Left cardiac atrium (tissue), 4 donors: ENCODE measurements at regions not wholly inside any gene's neighbourhood (a gene's known extent, or its start where the extent isn't known, plus 50 kb on each side); places are given as distances from the start of the nearest gene placed in this dataset.
"Not testable (repeated sequence)": the region's sequence is repeated elsewhere in the genome, so short reads cannot be mapped to it uniquely, and the experiment has no call there.

Experiments used
- ATAC-seq, 2 donors: fragments of 200-7000 bp; cut with Tn5 transposase; one replicate each; pipeline ENCODE4 v1.9.1; 2020; ENCODE audit warnings: mild to moderate bottlenecking in 2 of 2, moderate library complexity in 2 of 2
- DNase-seq: peaks from one replicate; pipeline ENCODE4 v3.0.0-alpha.2; 2020
- intact Hi-C, 2 donors: fragments of 100-400 bp; cut with DNase I; formaldehyde crosslinking; loops; one replicate each; pipeline versions ENCODE4 v1.14.1 to v1.15.1; 2022 to 2023
- donor health status: DM: no; HTN: yes; CAD: no.
- donor health status: DM: no; HTN: yes; CAD: no; lungs with severe emphysema.
- donor health status: DM: yes; HTN: yes; CAD: no.
- donor health status: Dilated cardiomyopathy.

GRCh38 chr18:57895182-57895581, 92.1 kb upstream of the ATP8B1 start:
- intact Hi-C loops: no loop called here
- ATAC-seq (no peak), DNase-seq (peak; percentile 35)

DNA sequence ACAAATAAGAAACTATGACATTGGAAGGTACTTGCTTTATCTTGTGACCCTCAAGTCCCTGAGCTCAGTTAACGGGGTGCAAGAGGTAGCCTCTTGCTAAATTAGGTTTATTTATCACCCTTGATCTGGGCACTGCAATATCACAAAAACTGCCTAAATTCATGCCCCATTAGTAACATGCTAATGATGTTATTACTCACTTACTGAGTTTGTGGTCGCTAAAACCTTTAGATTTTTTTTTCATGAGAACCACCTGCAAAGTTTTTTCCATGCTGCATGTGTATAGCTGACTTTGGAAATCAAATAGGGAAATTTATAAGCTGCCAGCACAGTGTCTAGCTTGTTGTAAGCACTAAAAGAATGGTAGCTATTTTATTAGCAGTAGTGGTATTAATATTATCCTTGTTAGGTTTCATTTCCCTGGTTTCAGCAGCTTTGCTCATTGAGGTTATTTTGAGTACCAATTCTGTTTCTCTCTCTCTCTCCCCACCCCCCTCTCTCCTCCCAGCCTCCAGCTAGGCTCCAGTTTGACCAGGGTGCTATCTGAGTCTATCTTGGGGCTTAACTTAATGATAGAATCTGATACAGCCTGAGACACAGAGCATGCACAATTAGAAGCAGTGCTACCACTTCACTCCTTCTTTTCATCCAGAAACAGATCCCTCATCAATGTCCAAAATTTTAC, 88.7 kb upstream of the ATP8B1 start:
- no peak for DNase-seq
- intact Hi-C loops: no loop called here
- ATAC-seq: no peak

DNA sequence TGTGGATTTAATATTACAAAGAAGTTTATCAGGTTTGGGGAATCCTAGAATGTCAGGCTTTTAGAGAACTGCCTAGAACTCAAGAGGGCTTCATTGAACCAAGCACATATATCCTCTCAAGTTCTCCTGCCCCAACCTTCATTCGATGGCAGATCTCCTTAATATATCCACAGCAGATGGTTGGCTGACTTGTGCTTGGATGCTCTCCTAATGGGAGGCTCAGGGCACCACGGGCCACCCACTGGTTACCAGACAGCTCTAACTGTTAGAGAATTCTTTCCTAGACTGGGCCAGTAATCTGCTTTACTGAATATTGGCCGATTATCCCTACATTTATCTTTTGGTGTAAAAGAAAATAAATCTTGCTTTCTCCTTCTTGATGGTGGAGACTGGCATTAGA, 87.2 kb upstream of the ATP8B1 start:
- ATAC-seq (no peak), DNase-seq (no peak)
- intact Hi-C loops: no loop called here

DNA sequence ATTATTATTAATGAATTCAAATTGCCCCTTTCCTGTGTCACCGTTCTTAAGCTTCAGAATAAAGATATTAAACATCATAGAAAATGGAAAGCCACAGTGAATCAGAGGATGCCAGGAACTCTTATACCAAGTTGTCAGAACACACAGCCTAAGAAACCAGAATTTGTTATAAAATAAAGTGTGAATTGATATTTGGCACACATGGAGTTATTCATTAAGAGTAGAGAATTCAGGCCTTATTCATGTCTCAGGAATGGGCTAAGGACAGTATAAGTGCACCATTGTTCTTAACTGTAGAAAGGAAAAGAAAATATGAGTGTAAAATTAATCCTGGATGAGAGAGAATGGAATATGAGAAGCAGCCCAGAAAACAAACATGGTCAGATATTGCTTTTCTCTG, 86.7 kb upstream of the ATP8B1 start:
- intact Hi-C loops: loop anchor here (10.0 kb wide), 2 partner anchors 145 to 235 kb away; no protein-coding TSS in a partner anchor
- DNase-seq (no peak), ATAC-seq (no peak)

GRCh38 chr18:57887543-57888383, 84.6 kb upstream of the ATP8B1 start:
- intact Hi-C loops: loop anchor here (10.0 kb wide), 2 partner anchors 147 to 237 kb away; no protein-coding TSS in a partner anchor
- ATAC-seq (no peak), DNase-seq (no peak)

- intact Hi-C loops: loop anchor here (10.0 kb wide), 2 partner anchors 149 to 239 kb away; no protein-coding TSS in a partner anchor
- ATAC-seq (no peak), DNase-seq (no peak)
These were observed 82.8 kb upstream of the ATP8B1 start for GRCh38 chr18:57885931-57886330.

DNA sequence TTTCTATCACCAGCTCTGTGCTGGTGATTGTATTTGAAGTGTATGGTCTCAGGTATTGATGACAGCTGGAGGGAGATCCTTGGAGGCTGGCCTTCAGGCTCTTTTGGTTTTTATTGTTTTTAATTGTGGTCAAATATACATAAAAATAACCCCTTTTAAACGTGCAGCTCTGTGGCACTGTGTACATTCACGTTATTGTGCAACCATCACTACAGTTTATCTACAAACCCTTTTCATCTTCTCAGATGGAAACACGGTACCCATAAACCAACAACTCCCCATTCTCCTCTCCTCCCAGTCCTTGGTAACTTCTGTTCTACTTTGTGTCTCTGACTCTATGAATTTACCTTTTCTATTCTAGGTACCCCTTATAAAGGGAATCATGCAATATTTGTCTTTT, 79.3 kb upstream of the ATP8B1 start:
- intact Hi-C loops: loop anchor here (5.0 to 10.0 kb wide), 4 partner anchors 152 to 255 kb away; no protein-coding TSS in a partner anchor
- DNase-seq (no peak), ATAC-seq (no peak)

GRCh38 chr18:57881818-57882413, 78.8 kb upstream of the ATP8B1 start:
- DNase-seq (peak; percentile 62), ATAC-seq (peak; percentile 87 to 93)
- intact Hi-C loops: loop anchor here (5.0 to 10.0 kb wide), 4 partner anchors 153 to 255 kb away; no protein-coding TSS in a partner anchor

DNA sequence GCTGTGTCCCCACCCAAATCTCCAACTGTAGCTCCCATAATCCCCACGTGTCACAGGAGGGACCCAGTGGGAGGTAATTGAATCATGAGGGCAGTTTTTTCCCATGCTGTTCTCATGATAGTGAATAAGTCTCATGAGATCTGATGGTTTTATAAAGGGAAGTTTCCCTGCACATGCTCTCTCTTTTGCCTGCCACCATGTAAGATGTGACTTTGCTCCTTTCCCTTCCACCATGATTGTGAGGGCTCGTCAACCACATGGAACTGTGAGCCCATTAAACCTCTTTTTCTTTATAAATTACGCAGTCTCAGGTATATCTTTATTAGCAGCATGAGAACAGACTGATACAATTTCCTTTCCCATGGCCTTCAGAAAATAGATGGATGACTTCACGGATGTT, 76.8 kb upstream of the ATP8B1 start:
- not testable (repeated sequence) for DNase-seq, ATAC-seq
- intact Hi-C loops: loop anchor here (5.0 to 10.0 kb wide), 4 partner anchors 155 to 257 kb away; no protein-coding TSS in a partner anchor

- ATAC-seq (no peak), DNase-seq (no peak)
- intact Hi-C loops: loop anchor here in 1 of 2 donors (10.0 kb wide), 1 partner anchor 224 kb away; no protein-coding TSS in a partner anchor
These were observed 66.1 kb upstream of the ATP8B1 start for GRCh38 chr18:57869221-57869620.

GRCh38 chr18:57866355-57866754, 63.2 kb upstream of the ATP8B1 start:
- no peak for DNase-seq
- intact Hi-C loops: loop anchor here in 1 of 2 donors (10.0 kb wide), 1 partner anchor 222 kb away; no protein-coding TSS in a partner anchor

DNA sequence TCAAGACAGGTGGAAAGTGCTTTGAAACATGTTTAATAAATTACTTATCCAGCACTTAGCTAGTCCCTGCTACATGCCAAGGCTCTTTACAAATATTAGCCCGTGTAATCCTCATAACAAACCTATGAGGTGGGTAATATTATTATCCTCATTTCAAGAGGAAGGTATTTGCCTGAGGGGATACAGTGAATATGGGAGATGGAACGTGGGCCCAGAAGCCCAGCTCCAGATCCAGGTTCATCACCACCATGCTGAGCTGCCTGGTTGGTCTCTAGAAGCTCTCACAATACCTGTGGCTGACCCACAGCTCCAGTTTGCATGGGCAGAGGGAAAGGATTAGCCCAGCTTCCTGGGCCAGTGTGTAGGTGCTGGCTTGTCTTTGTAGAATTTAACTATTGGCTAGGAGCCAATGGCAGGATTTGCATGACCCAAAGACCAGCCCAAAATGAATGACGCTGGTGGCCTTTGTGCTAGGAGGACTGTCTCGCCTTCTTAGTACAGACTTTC, 61.6 kb upstream of the ATP8B1 start:
- ATAC-seq (no peak), DNase-seq (no peak)
- intact Hi-C loops: loop anchor here in 1 of 2 donors (10.0 kb wide), 1 partner anchor 220 kb away; no protein-coding TSS in a partner anchor

More at GRCh38 chr18:57866355-57866754, 63.2 kb upstream of the ATP8B1 start:
- no peak for ATAC-seq

- DNase-seq: no peak
- intact Hi-C loops: loop anchor here in 1 of 2 donors (10.0 kb wide), 1 partner anchor 219 kb away; no protein-coding TSS in a partner anchor
- no peak for ATAC-seq
These were observed 60.6 kb upstream of the ATP8B1 start for GRCh38 chr18:57863706-57864105.

GRCh38 chr18:57859314-57859713, 56.2 kb upstream of the ATP8B1 start:
- intact Hi-C loops: no loop called here
- peak in 1 of 2 donors; percentile 37 for ATAC-seq
- no peak for DNase-seq

DNA sequence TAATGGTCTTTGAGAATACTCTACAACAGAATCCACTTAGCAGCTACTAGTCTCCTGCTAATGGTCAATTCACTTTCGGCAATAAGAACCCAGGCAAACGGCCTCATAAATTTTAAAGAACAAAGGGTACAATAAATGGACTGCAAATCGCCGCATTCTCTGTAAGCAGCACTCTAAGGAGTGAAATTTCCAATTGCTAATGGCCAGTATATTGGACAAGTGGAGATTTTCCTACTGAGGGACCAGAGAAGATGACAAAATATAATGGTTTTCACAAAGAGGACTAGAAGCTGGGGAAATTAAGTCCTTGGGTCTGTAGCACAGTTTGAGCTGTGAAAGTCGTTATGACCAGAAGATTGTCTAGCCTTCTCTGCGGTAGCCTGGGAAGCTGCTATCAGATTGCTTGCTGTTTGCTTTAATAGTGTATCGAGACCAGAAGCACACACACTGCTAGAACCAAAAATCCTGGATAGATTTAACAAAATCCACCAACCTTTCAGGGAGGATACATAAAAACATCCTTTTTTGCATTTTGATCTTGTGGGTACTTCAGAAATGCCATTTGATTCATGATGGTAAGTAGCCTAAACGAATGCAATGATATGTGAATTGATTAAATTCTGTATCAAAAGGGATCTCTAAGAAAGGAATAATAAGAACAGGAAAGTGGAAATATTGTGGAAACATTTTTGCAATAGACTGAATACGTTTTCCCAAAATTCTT, 53.6 kb upstream of the ATP8B1 start:
- ATAC-seq (no peak), DNase-seq (no peak)
- intact Hi-C loops: no loop called here

DNA sequence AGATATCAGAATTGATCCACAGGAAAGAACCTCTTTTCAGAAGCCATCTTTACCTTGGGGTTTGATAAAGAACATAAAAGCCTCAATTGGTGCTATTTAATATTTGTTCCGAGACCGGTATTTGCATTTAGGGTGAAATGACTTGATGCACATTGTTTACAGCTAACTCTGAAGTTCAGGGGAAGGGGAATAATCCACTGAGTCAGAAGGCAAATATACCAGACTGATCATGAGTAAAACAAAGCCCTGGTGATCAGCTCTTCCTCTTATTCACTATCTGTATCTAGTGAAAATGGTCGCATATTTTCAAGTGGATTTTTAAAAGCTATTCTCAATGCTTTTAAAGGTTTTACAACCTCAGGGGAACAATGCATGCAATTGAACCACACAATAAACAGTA, 53.0 kb upstream of the ATP8B1 start:
- ATAC-seq (no peak), DNase-seq (no peak)
- intact Hi-C loops: no loop called here

DNA sequence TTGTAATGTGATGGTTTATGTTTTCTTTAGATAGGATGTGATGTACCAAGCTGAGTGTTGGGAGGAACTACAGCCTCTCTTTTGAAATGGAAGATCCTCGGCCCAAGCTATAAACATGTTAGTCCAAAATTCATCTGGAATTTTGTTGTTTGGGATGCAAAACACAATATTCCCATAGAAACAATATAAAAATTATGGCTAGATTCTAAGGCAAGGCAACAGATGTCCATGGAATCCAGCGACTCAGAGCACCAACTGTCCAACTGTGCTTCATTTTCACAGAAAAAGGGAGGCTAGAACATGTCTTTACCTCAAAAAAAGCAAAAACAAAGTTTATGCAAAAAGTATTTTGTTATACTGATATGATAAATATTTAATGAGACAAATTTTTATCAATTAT, 52.4 kb upstream of the ATP8B1 start:
- ATAC-seq (no peak), DNase-seq (no peak)
- intact Hi-C loops: no loop called here

DNA sequence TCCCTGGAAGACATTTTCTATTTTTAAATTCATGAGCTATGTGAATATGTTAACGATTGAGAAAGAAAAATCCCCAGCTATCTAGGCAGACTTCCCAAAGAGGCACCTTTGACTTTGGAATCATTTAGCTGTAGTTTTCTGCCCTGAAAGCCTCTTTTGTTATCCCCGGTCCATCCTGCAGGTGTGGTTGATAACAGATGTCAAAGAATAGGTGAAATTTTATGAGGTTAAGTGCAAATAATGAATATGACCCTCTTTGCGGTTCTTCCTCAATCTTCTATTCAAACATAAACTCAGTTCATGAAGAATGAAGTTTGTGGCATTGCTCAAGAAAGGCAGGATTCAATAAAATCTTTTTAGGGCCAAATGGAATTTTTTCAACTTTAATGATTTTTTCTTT, 51.6 kb upstream of the ATP8B1 start:
- ATAC-seq (no peak), DNase-seq (no peak)
- intact Hi-C loops: no loop called here

DNA sequence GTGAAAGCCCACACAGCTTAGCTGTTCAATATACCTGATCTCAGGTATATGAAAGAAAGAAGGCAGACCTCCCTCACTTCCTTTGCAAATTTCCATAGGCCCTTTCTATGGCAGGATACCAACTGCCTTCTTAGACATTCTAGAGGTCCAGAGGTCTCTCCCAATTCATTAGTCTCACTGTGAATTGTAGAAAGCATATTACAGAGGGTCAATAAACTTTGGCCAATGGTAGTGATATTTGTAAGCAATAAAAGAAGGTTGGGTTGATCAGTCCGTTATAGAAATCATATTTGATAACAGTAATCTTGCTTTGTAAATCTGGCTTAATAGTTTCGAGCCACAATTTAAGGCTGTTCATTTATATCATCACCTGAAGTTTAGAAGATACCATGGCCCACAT, 50.7 kb upstream of the ATP8B1 start:
- intact Hi-C loops: no loop called here
- ATAC-seq: no peak
- no peak for DNase-seq
